PC-3 (cell line): ENCODE measurements at regions not wholly inside any gene's neighbourhood (a gene's known extent, or its start where the extent isn't known, plus 50 kb on each side); places are given as distances from the start of the nearest gene placed in this dataset.
"Not testable (repeated sequence)": the region's sequence is repeated elsewhere in the genome, so short reads cannot be mapped to it uniquely, and the experiment has no call there.

Experiments
- CTCF ChIP-seq: fragments of 300-600 bp; sonication (generic); conservative IDR thresholded peaks from 2 replicates; pipeline ENCODE4 v1.5.1; 2017; ENCODE audit warnings: antibody characterized with exemption, low read depth, mild to moderate bottlenecking, low read length
- EZH2 ChIP-seq: fragments of 300-600 bp; sonication (generic); IDR thresholded peaks from one replicate; pipeline ENCODE4 v1.6.1; 2017; ENCODE audit warnings: antibody characterized with exemption, mild to moderate bottlenecking, low read length; ENCODE audit not compliant: unreplicated experiment

GRCh38 chr2:110030894-110031293 lies 84.7 kb downstream of the MALL start:
- TF ChIP-seq CTCF, EZH2: not testable (repeated sequence)
